ENCODE measurements at regions not wholly inside any gene's neighbourhood (a gene's known extent, or its start where the extent isn't known, plus 50 kb on each side); places are given as distances from the start of the nearest gene placed in this dataset.

- TF ChIP-seq CTCF (IDR thresholded peaks at IDR 0.05; ENCODE audit: extremely low read depth, insufficient read depth, missing control alignments): no peak
- no peak for DNase-seq (ENCODE audit: low spot score)
- in situ Hi-C loops (cut with MboI; ENCODE audit: low pct_unique_long_range_greater_than_20kb, low sequenced_read_pairs, unreplicated experiment): no loop called here
Observed at GRCh38 chr10:1893941-1894340, 156.6 kb upstream of the ADARB2 start.

- DNase-seq (ENCODE audit: low spot score): no peak
- in situ Hi-C loops (cut with MboI; ENCODE audit: low pct_unique_long_range_greater_than_20kb, low sequenced_read_pairs, unreplicated experiment): no loop called here
- TF ChIP-seq CTCF (IDR thresholded peaks at IDR 0.05; ENCODE audit: extremely low read depth, insufficient read depth, missing control alignments): no peak
Observed at GRCh38 chr10:1886039-1886438, 148.7 kb upstream of the ADARB2 start.

DNA sequence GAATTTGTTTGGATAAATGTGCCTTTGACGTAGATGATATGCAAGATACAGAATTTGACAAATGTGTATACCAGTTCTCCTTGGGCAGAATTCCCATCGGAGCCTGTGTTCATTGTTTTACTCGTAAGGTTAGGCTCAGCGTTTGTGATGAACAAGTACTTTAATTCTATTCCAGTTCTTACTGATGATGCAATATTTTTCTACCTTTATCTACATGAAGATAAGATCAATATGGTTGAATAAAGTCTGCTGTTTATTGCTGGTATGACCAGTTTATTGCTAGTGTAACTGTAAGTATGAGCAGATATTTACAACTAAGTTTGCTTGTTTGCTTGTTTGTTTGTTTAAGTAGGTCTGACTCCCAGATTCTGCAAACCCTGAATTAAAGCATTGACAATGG lies 145.4 kb upstream of the ADARB2 start:
- DNase-seq (ENCODE audit: low spot score): no peak
- no peak for TF ChIP-seq CTCF (IDR thresholded peaks at IDR 0.05; ENCODE audit: extremely low read depth, insufficient read depth, missing control alignments)
- in situ Hi-C loops (cut with MboI; ENCODE audit: low pct_unique_long_range_greater_than_20kb, low sequenced_read_pairs, unreplicated experiment): no loop called here

GRCh38 chr10:1882180-1882579 lies 144.9 kb upstream of the ADARB2 start:
- in situ Hi-C loops (cut with MboI; ENCODE audit: low pct_unique_long_range_greater_than_20kb, low sequenced_read_pairs, unreplicated experiment): no loop called here
- DNase-seq (ENCODE audit: low spot score): no peak

DNA sequence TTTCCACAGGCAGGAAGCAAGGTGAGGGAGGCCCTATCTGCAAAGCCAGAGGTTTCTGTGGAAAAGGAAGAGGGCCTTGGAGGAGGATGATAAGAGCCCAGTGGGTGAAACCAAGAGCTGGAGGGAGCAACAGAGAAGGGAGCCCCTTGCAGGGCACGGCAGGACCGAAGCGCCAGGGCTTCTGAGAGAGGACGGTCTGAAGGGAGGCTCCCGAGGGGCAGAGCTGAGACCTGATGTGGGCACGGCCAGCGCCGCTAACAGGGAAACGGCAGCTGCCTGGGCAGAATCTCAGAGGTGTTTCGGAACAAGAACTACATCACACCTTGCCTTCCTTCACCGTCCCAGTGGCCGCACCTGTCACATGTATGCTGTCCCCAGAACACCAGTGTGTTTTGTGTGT lies 144.3 kb upstream of the ADARB2 start:
- DNase-seq (ENCODE audit: low spot score): no peak
- no peak for TF ChIP-seq CTCF (IDR thresholded peaks at IDR 0.05; ENCODE audit: extremely low read depth, insufficient read depth, missing control alignments)
- in situ Hi-C loops (cut with MboI; ENCODE audit: low pct_unique_long_range_greater_than_20kb, low sequenced_read_pairs, unreplicated experiment): no loop called here

More at GRCh38 chr10:1882180-1882579, 144.9 kb upstream of the ADARB2 start:
- TF ChIP-seq CTCF (IDR thresholded peaks at IDR 0.05; ENCODE audit: extremely low read depth, insufficient read depth, missing control alignments): no peak

- in situ Hi-C loops (cut with MboI; ENCODE audit: low pct_unique_long_range_greater_than_20kb, low sequenced_read_pairs, unreplicated experiment): no loop called here
- peak; percentile 36 for DNase-seq (ENCODE audit: low spot score)
- TF ChIP-seq CTCF (IDR thresholded peaks at IDR 0.05; ENCODE audit: extremely low read depth, insufficient read depth, missing control alignments): no peak
Observed at GRCh38 chr10:1874533-1874932, 137.2 kb upstream of the ADARB2 start.

Measured in GM13977 (cell line).